H9 (cell line): ENCODE measurements at regions not wholly inside any gene's neighbourhood (a gene's known extent, or its start where the extent isn't known, plus 50 kb on each side); places are given as distances from the start of the nearest gene placed in this dataset.

Source experiments
- DNase-seq: peaks from one replicate; pipeline ENCODE4 v3.0.0-alpha.2; 2017
- H2AFZ ChIP-seq: one replicate; pipeline ENCODE4 v1.6.1; 2013; ENCODE audit warnings: mild to moderate bottlenecking, low read length, control low read depth, moderate library complexity
- H2AK5ac ChIP-seq: 2 replicates; pipeline ENCODE4 v1.6.1; 2013; ENCODE audit warnings: low read length, control low read depth, mixed read lengths; ENCODE audit not compliant: insufficient read length
- H2BK120ac ChIP-seq: one replicate; pipeline ENCODE4 v1.6.1; 2013; ENCODE audit warnings: low read depth, mild to moderate bottlenecking, low read length, control low read depth, inconsistent platforms; ENCODE audit not compliant: poor library complexity, severe bottlenecking
- H2BK12ac ChIP-seq: 2 replicates; pipeline ENCODE4 v1.6.1; 2013; ENCODE audit warnings: low read length, control low read depth, mixed read lengths, low read depth; ENCODE audit not compliant: insufficient read length
- H2BK15ac ChIP-seq: 2 replicates; pipeline ENCODE4 v1.6.1; 2013; ENCODE audit warnings: low read depth, low read length, control low read depth
- H2BK20ac ChIP-seq: one replicate; pipeline ENCODE4 v1.6.1; 2013; ENCODE audit warnings: low read depth, mild to moderate bottlenecking, low read length, control low read depth, inconsistent platforms; ENCODE audit not compliant: poor library complexity, severe bottlenecking
- H2BK5ac ChIP-seq: 2 replicates; pipeline ENCODE4 v1.6.1; 2013; ENCODE audit warnings: low read length, control low read depth, mixed read lengths; ENCODE audit not compliant: insufficient read length
- H3K14ac ChIP-seq: 2 replicates; pipeline ENCODE4 v1.6.1; 2013; ENCODE audit warnings: low read length, control low read depth; ENCODE audit not compliant: insufficient read depth
- H3K18ac ChIP-seq: 2 replicates; pipeline ENCODE4 v1.6.1; 2013; ENCODE audit warnings: low read depth, mild to moderate bottlenecking, mixed read lengths, low read length, control low read depth; ENCODE audit not compliant: insufficient read length
- H3K23ac ChIP-seq: 2 replicates; pipeline ENCODE4 v1.6.1; 2013; ENCODE audit warnings: low read length, control low read depth, mixed read lengths, low read depth; ENCODE audit not compliant: insufficient read length
- H3K23me2 ChIP-seq: 2 replicates; pipeline ENCODE4 v1.6.1; 2013; ENCODE audit warnings: low read depth, mild to moderate bottlenecking, mixed read lengths, low read length, control low read depth; ENCODE audit not compliant: insufficient read length, poor library complexity, severe bottlenecking
- H3K27ac ChIP-seq: 2 replicates; pipeline ENCODE4 v1.5.1; 2013; ENCODE audit warnings: low read length, control low read depth, mixed read lengths, low read depth; ENCODE audit not compliant: insufficient read length
- H3K27me3 ChIP-seq: 2 replicates; pipeline ENCODE4 v1.6.1; 2013; ENCODE audit warnings: low read length, control low read depth, inconsistent platforms; ENCODE audit not compliant: insufficient read depth
- H3K4ac ChIP-seq: 2 replicates; pipeline ENCODE4 v1.6.1; 2013; ENCODE audit warnings: low read depth, mild to moderate bottlenecking, control low read depth, inconsistent platforms, low read length, moderate library complexity
- H3K4me1 ChIP-seq: 2 replicates; pipeline ENCODE4 v1.6.1; 2013; ENCODE audit warnings: low read length, control low read depth, inconsistent platforms; ENCODE audit not compliant: insufficient read depth
- H3K4me2 ChIP-seq: 2 replicates; pipeline ENCODE4 v1.6.1; 2013; ENCODE audit warnings: low read length, control low read depth, mixed read lengths; ENCODE audit not compliant: insufficient read length, insufficient read depth
- H3K56ac ChIP-seq: 2 replicates; pipeline ENCODE4 v1.6.1; 2013; ENCODE audit warnings: low read depth, mild to moderate bottlenecking, mixed read lengths, low read length, control low read depth; ENCODE audit not compliant: insufficient read length
- H3K79me1 ChIP-seq: 2 replicates; pipeline ENCODE4 v1.6.1; 2013; ENCODE audit warnings: low read depth, mild to moderate bottlenecking, moderate library complexity, low read length, control low read depth, inconsistent platforms; ENCODE audit not compliant: insufficient read depth, poor library complexity, severe bottlenecking
- H3K79me2 ChIP-seq: 2 replicates; pipeline ENCODE4 v1.6.1; 2013; ENCODE audit warnings: low read length, control low read depth, inconsistent platforms; ENCODE audit not compliant: insufficient read depth
- H3K9ac ChIP-seq: 2 replicates; pipeline ENCODE4 v1.6.1; 2013; ENCODE audit warnings: low read length, control low read depth, mixed read lengths; ENCODE audit not compliant: insufficient read length; ENCODE audit errors: extremely low read depth
- H3K9me3 ChIP-seq: one replicate; pipeline ENCODE4 v1.6.1; 2013; ENCODE audit warnings: low read depth, low read length, inconsistent platforms; ENCODE audit not compliant: control insufficient read depth
- H3T11ph ChIP-seq: one replicate; pipeline ENCODE4 v1.6.1; 2013; ENCODE audit warnings: mild to moderate bottlenecking, low read length, control low read depth, inconsistent platforms
- H4K20me1 ChIP-seq: one replicate; pipeline ENCODE4 v1.6.1; 2013; ENCODE audit not compliant: control insufficient read depth, insufficient read length, insufficient read depth
- H4K5ac ChIP-seq: 2 replicates; pipeline ENCODE4 v1.6.1; 2013; ENCODE audit warnings: low read depth, mild to moderate bottlenecking, mixed read lengths, low read length, control low read depth; ENCODE audit not compliant: insufficient read length
- H4K8ac ChIP-seq: replicated peaks from 2 replicates; pipeline ENCODE4 v1.6.1; 2013; ENCODE audit warnings: low read length, control low read depth, mixed read lengths, low read depth; ENCODE audit not compliant: insufficient read length
- H4K91ac ChIP-seq: 2 replicates; pipeline ENCODE4 v1.6.1; 2013; ENCODE audit warnings: low read depth, mild to moderate bottlenecking, moderate library complexity, mixed read lengths, low read length, control low read depth; ENCODE audit not compliant: insufficient read length
- H3K27ac Mint-ChIP-seq, 3 experiments: 2 replicates in 2 of 3; 3 replicates in 1 of 3; pipeline ENCODE4 v1.8.0; 2020 to 2021; ENCODE audit warnings: mixed read lengths in 3 of 3, mild to moderate bottlenecking in 1 of 3, moderate library complexity in 1 of 3
- H3K27me3 Mint-ChIP-seq: 2 replicates; pipeline ENCODE4 v1.8.0; 2021; ENCODE audit warnings: low read depth, mild to moderate bottlenecking, moderate library complexity, mixed read lengths
- H3K36me3 Mint-ChIP-seq, 3 experiments: 2 replicates in 2 of 3; 3 replicates in 1 of 3; pipeline ENCODE4 v1.8.0; 2020 to 2021; ENCODE audit warnings: low read depth in 3 of 3, mixed read lengths in 3 of 3; ENCODE audit not compliant: insufficient read depth in 1 of 3
- H3K4me1 Mint-ChIP-seq, 2 experiments: 2 replicates each; pipeline ENCODE4 v1.8.0; 2020; ENCODE audit warnings: mixed read lengths in 2 of 2
- H3K4me3 Mint-ChIP-seq, 2 experiments: 2 replicates in 1 of 2; 3 replicates in 1 of 2; pipeline ENCODE4 v1.8.0; 2020 to 2021; ENCODE audit warnings: mild to moderate bottlenecking in 2 of 2, mixed read lengths in 2 of 2, moderate library complexity in 1 of 2
- H3K9me3 Mint-ChIP-seq, 2 experiments: 2 replicates in 1 of 2; 3 replicates in 1 of 2; pipeline ENCODE4 v1.8.0; 2020; ENCODE audit warnings: mild to moderate bottlenecking in 2 of 2, mixed read lengths in 2 of 2, moderate library complexity in 1 of 2
- WGBS: extraction: QIAGEN DNeasy Blood & Tissue Kit; methylation state at CpG from one replicate; pipeline ENCODE4 v1.1.7; 2013; ENCODE audit warnings: missing lambda C conversion rate, low lambda C conversion rate, mixed read lengths; ENCODE audit not compliant: insufficient read length; ENCODE audit errors: extremely low coverage; 5-methylcytosine and 5-hydroxymethylcytosine counted together
- TF ChIP-seq, protein P1 (sequence below): fragments of 200-600 bp; sonication (generic); conservative IDR thresholded peaks from 3 replicates; pipeline ENCODE4 v1.8.0; 2021; ENCODE audit warnings: antibody characterized with exemption, mild to moderate bottlenecking

GRCh38 chr2:42858140-42859005 is 66.0 kb upstream of the HAAO start:
- no peak overlapping the region for H3K27ac ChIP-seq
- H4K91ac ChIP-seq = no peak overlapping the region
- H2AFZ ChIP-seq = no peak overlapping the region
- H3K36me3 Mint-ChIP-seq = no peaks in the 10 kb centered on the region
- H4K20me1 ChIP-seq = no peaks in the 10 kb centered on the region
- no peak overlapping the region for H2BK20ac ChIP-seq
- H3K79me1 ChIP-seq = no peaks in the 10 kb centered on the region
- no peak overlapping the region for H3K4ac ChIP-seq
- no peak overlapping the region for H2BK5ac ChIP-seq
- no peaks in the 10 kb centered on the region for H3K9me3 ChIP-seq
- no peak overlapping the region for H3K4me2 ChIP-seq
- no peak overlapping the region for H3K23ac ChIP-seq
- H3K27me3 Mint-ChIP-seq = no peaks in the 10 kb centered on the region; the same call in 1 of the 2 replicates
- peak overlapping the region in 1 of 3 experiments; percentile 10; a peak in 1 of 7 replicates for H3K27ac Mint-ChIP-seq
- no peak overlapping the region for H3K18ac ChIP-seq
- no peak overlapping the region for H3K14ac ChIP-seq
- H2AK5ac ChIP-seq = no peak overlapping the region
- H2BK15ac ChIP-seq = no peak overlapping the region
- H3K4me1 ChIP-seq = no peaks in the 10 kb centered on the region
- DNase-seq = no peak
- no peak overlapping the region for H3K56ac ChIP-seq
- no peak overlapping the region for H2BK12ac ChIP-seq
- no peak overlapping the region for H3T11ph ChIP-seq
- peak overlapping the region in 1 of 2 experiments; percentile 28; a peak in 2 of 5 replicates for H3K4me3 Mint-ChIP-seq
- H4K8ac ChIP-seq = no peak overlapping the region
- no peak overlapping the region for H2BK120ac ChIP-seq
- TF ChIP-seq, protein P1, sequence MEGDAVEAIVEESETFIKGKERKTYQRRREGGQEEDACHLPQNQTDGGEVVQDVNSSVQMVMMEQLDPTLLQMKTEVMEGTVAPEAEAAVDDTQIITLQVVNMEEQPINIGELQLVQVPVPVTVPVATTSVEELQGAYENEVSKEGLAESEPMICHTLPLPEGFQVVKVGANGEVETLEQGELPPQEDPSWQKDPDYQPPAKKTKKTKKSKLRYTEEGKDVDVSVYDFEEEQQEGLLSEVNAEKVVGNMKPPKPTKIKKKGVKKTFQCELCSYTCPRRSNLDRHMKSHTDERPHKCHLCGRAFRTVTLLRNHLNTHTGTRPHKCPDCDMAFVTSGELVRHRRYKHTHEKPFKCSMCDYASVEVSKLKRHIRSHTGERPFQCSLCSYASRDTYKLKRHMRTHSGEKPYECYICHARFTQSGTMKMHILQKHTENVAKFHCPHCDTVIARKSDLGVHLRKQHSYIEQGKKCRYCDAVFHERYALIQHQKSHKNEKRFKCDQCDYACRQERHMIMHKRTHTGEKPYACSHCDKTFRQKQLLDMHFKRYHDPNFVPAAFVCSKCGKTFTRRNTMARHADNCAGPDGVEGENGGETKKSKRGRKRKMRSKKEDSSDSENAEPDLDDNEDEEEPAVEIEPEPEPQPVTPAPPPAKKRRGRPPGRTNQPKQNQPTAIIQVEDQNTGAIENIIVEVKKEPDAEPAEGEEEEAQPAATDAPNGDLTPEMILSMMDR = no peak
- no peaks in the 10 kb centered on the region for H3K23me2 ChIP-seq
- H3K4me1 Mint-ChIP-seq = peaks cover 6 to 23% of the 10 kb centered on the region in 2 experiments
- no peak overlapping the region for H4K5ac ChIP-seq
- H3K9ac ChIP-seq = no peak overlapping the region
- no peaks in the 10 kb centered on the region for H3K9me3 Mint-ChIP-seq
- WGBS = no CpG with 5 or more reads among the region's 4 CpGs
- no peaks in the 10 kb centered on the region for H3K79me2 ChIP-seq
- H3K27me3 ChIP-seq = no peaks in the 10 kb centered on the region
